ENCODE measurements at regions not wholly inside any gene's neighbourhood (a gene's known extent, or its start where the extent isn't known, plus 50 kb on each side); places are given as distances from the start of the nearest gene placed in this dataset.

DNA sequence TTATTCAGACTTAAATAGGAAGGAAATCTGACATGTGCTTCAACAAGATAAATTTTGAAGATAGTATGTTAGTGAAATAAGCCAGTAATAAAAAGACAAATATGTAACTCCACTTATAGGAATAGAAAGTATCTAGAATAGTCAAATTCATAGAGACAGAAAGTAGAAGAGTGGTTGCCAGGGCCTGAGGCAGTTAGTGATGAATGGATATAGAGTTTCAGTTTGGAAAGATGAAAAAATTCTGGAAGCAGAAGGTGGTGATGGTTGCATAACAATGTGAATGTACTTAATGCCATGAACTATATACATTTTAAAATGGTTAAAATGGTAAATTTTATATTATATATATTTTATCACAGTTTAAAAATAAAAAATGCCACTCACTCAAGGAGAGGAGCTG, 54.3 kb downstream of the HAND2 start:
- no peak for DNase-seq (ENCODE audit: low spot score, unreplicated experiment)
- Mint-ChIP-seq H3K4me1 (ENCODE audit: low read depth) (peaks cover 3% of the 10 kb centered on the region), H3K36me3 (ENCODE audit: insufficient read depth) (no peaks in the 10 kb centered on the region), H3K4me3 (ENCODE audit: low read depth) (no peak overlapping the region), H3K27me3 (no peaks in the 10 kb centered on the region), H3K9me3 (ENCODE audit: low read depth) (no peaks in the 10 kb centered on the region), H3K27ac (no peak overlapping the region)
- no peak for TF ChIP-seq CTCF (IDR thresholded peaks at IDR 0.05; ENCODE audit: unreplicated experiment)

GRCh38 chr4:173469622-173470021, 60.4 kb downstream of the HAND2 start:
- no peak overlapping the region for H3K27ac Mint-ChIP-seq
- H3K4me3 Mint-ChIP-seq (ENCODE audit: low read depth), result no peak overlapping the region
- no peak for TF ChIP-seq CTCF (IDR thresholded peaks at IDR 0.05; ENCODE audit: unreplicated experiment)
- H3K36me3 Mint-ChIP-seq (ENCODE audit: insufficient read depth), result no peaks in the 10 kb centered on the region
- no peaks in the 10 kb centered on the region for H3K27me3 Mint-ChIP-seq
- no peak for DNase-seq (ENCODE audit: low spot score, unreplicated experiment)
- H3K4me1 Mint-ChIP-seq (ENCODE audit: low read depth), result no peaks in the 10 kb centered on the region
- no peaks in the 10 kb centered on the region for H3K9me3 Mint-ChIP-seq (ENCODE audit: low read depth)

- H3K27ac Mint-ChIP-seq, result no peak overlapping the region
These were observed 61.7 kb downstream of the HAND2 start for GRCh38 chr4:173468314-173468713.

DNA sequence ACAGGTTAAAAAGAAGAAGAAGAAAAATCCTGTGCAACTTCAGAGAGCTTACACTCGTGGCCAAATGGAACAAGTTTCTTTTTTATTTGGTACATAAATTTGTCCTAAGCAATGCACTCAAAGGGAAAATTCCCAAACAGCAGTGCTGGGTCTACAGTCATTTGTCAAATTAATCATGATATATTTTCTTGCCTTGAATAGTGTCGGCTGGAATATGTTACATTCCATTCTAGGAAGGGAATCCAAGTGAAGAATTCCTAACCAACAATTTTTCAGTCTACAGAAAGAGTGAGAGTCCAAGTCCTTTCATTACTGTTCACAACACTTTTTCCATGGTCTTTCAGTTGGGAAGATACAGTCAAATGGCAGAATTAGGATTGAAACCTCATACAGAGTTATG, 63.9 kb downstream of the HAND2 start:
- no peaks in the 10 kb centered on the region for H3K27me3 Mint-ChIP-seq
- H3K27ac Mint-ChIP-seq, result no peak overlapping the region
- peaks cover 1% of the 10 kb centered on the region for H3K36me3 Mint-ChIP-seq (ENCODE audit: insufficient read depth)
- TF ChIP-seq CTCF (IDR thresholded peaks at IDR 0.05; ENCODE audit: unreplicated experiment), result no peak
- no peak overlapping the region for H3K4me3 Mint-ChIP-seq (ENCODE audit: low read depth)
- no peaks in the 10 kb centered on the region for H3K4me1 Mint-ChIP-seq (ENCODE audit: low read depth)
- no peak for DNase-seq (ENCODE audit: low spot score, unreplicated experiment)
- H3K9me3 Mint-ChIP-seq (ENCODE audit: low read depth), result no peaks in the 10 kb centered on the region

More at GRCh38 chr4:173468314-173468713, 61.7 kb downstream of the HAND2 start:
- no peaks in the 10 kb centered on the region for H3K27me3 Mint-ChIP-seq
- no peaks in the 10 kb centered on the region for H3K9me3 Mint-ChIP-seq (ENCODE audit: low read depth)
- H3K36me3 Mint-ChIP-seq (ENCODE audit: insufficient read depth), result no peaks in the 10 kb centered on the region
- no peak overlapping the region for H3K4me3 Mint-ChIP-seq (ENCODE audit: low read depth)
- DNase-seq (ENCODE audit: low spot score, unreplicated experiment), result no peak
- H3K4me1 Mint-ChIP-seq (ENCODE audit: low read depth), result no peaks in the 10 kb centered on the region
- no peak for TF ChIP-seq CTCF (IDR thresholded peaks at IDR 0.05; ENCODE audit: unreplicated experiment)

GRCh38 chr4:173464481-173464880, 65.5 kb downstream of the HAND2 start:
- no peak for TF ChIP-seq CTCF (IDR thresholded peaks at IDR 0.05; ENCODE audit: unreplicated experiment)
- Mint-ChIP-seq H3K27ac (no peak overlapping the region), H3K36me3 (ENCODE audit: insufficient read depth) (peaks cover 3% of the 10 kb centered on the region), H3K27me3 (no peaks in the 10 kb centered on the region), H3K4me1 (ENCODE audit: low read depth) (no peaks in the 10 kb centered on the region), H3K4me3 (ENCODE audit: low read depth) (no peak overlapping the region), H3K9me3 (ENCODE audit: low read depth) (no peaks in the 10 kb centered on the region)
- no peak for DNase-seq (ENCODE audit: low spot score, unreplicated experiment)
